Neural cell (in vitro differentiated cells): ENCODE measurements at regions not wholly inside any gene's neighbourhood (a gene's known extent, or its start where the extent isn't known, plus 50 kb on each side); places are given as distances from the start of the nearest gene placed in this dataset.
"Not testable (repeated sequence)": the region's sequence is repeated elsewhere in the genome, so short reads cannot be mapped to it uniquely, and the experiment has no call there.

Experiments used
- H2AFZ ChIP-seq: fragments of 200-600, 300-800 bp; sonication (generic), shearing (Covaris generic); 2 replicates; pipeline ENCODE4 v1.6.0; 2014; ENCODE audit warnings: low read depth, mild to moderate bottlenecking, antibody characterized with exemption, low read length, moderate library complexity
- H3F3A ChIP-seq: fragments of 200-600 bp; shearing (Covaris generic); 2 replicates; pipeline ENCODE4 v1.6.1; 2016; ENCODE audit warnings: mild to moderate bottlenecking, moderate library complexity, mixed read lengths, antibody characterized with exemption, low read length; ENCODE audit not compliant: insufficient read depth, poor library complexity, severe bottlenecking
- H3K27ac ChIP-seq: fragments of 200-600, 300-800 bp; sonication (generic), shearing (Covaris generic); 2 replicates; pipeline ENCODE4 v1.5.1; 2014; ENCODE audit warnings: mild to moderate bottlenecking, low read length, moderate library complexity
- H3K27me3 ChIP-seq: fragments of 300-800, 200-600 bp; sonication (generic), shearing (Covaris generic); 2 replicates; pipeline ENCODE4 v1.6.0; 2014; ENCODE audit warnings: mild to moderate bottlenecking, low read depth, low read length, moderate library complexity; ENCODE audit not compliant: insufficient read depth
- H3K36me3 ChIP-seq: fragments of 300-800, 200-600 bp; sonication (generic), shearing (Covaris generic); 2 replicates; pipeline ENCODE4 v1.5.1; 2014; ENCODE audit warnings: mild to moderate bottlenecking, antibody characterized with exemption, low read length, moderate library complexity; ENCODE audit not compliant: insufficient read depth
- H3K4me2 ChIP-seq: fragments of 300-800, 200-600 bp; sonication (generic), shearing (Covaris generic); 2 replicates; pipeline ENCODE4 v1.6.0; 2014; ENCODE audit warnings: mild to moderate bottlenecking, low read length
- H3K4me3 ChIP-seq: fragments of 300-800, 200-600 bp; sonication (generic), shearing (Covaris generic); 2 replicates; pipeline ENCODE4 v1.5.1; 2014; ENCODE audit warnings: mild to moderate bottlenecking, low read length, moderate library complexity
- H3K79me2 ChIP-seq: fragments of 200-600 bp; shearing (Covaris generic); replicated peaks from 2 replicates; pipeline ENCODE4 v1.6.0; 2014; ENCODE audit warnings: mild to moderate bottlenecking, low read length, moderate library complexity; ENCODE audit not compliant: insufficient read depth
- H3K9ac ChIP-seq: fragments of 300-800, 200-600 bp; sonication (generic), shearing (Covaris generic); 2 replicates; pipeline ENCODE4 v1.6.1; 2016; ENCODE audit warnings: mild to moderate bottlenecking, low read length, mixed read lengths
- H3K9me2 ChIP-seq: fragments of 200-600 bp; shearing (Covaris generic); 2 replicates; pipeline ENCODE4 v1.6.1; 2016; ENCODE audit warnings: mild to moderate bottlenecking, low read length, mixed read lengths; ENCODE audit not compliant: insufficient read depth
- H3K9me3 ChIP-seq: fragments of 200-600, 300-800 bp; sonication (generic), shearing (Covaris generic); 2 replicates; pipeline ENCODE4 v1.6.1; 2016; ENCODE audit warnings: mild to moderate bottlenecking, mixed run types, low read length, moderate library complexity, mixed read lengths
- H4K20me1 ChIP-seq: fragments of 200-600 bp; shearing (Covaris generic); 2 replicates; pipeline ENCODE4 v1.6.1; 2016; ENCODE audit warnings: mild to moderate bottlenecking, mixed run types; ENCODE audit not compliant: insufficient read depth
- EP300 ChIP-seq: fragments of 450-650 bp; conservative IDR thresholded peaks from 2 replicates; pipeline ENCODE4 v1.6.1; 2014; ENCODE audit warnings: antibody characterized with exemption, mild to moderate bottlenecking, moderate library complexity; ENCODE audit not compliant: poor library complexity, severe bottlenecking
- EZH2 ChIP-seq: fragments of 200-600, 300-800 bp; shearing (Covaris generic), sonication (generic); IDR thresholded peaks from 2 replicates; pipeline ENCODE4 v1.6.1; 2014; ENCODE audit warnings: antibody characterized with exemption, low read length, borderline replicate concordance, mild to moderate bottlenecking; ENCODE audit not compliant: insufficient read depth, poor library complexity, severe bottlenecking
- MXI1 ChIP-seq: fragments of 450-650 bp; conservative IDR thresholded peaks from 2 replicates; pipeline ENCODE4 v1.6.1; 2014; ENCODE audit warnings: antibody characterized with exemption, mild to moderate bottlenecking; ENCODE audit not compliant: poor library complexity, severe bottlenecking
- POLR2AphosphoS5 ChIP-seq: IDR thresholded peaks from 2 replicates; pipeline ENCODE4 v1.6.1; 2012
- RAD21 ChIP-seq: fragments of 450-650 bp; conservative IDR thresholded peaks from 2 replicates; pipeline ENCODE4 v1.6.1; 2014; ENCODE audit warnings: antibody characterized with exemption, mild to moderate bottlenecking, moderate library complexity
- SMC3 ChIP-seq: fragments of 450-650 bp; conservative IDR thresholded peaks from 2 replicates; pipeline ENCODE4 v1.6.1; 2014; ENCODE audit warnings: antibody characterized with exemption, mild to moderate bottlenecking, moderate library complexity; ENCODE audit not compliant: poor library complexity
- TAF1 ChIP-seq: IDR thresholded peaks from 2 replicates; pipeline ENCODE4 v1.6.1; 2012; ENCODE audit warnings: low read depth
- TF ChIP-seq, protein P1 (sequence below): fragments of 450-650 bp; IDR thresholded peaks from 2 replicates; pipeline ENCODE4 v1.5.1; 2014; ENCODE audit warnings: antibody characterized with exemption, mild to moderate bottlenecking, moderate library complexity; ENCODE audit not compliant: poor library complexity, severe bottlenecking
- TF ChIP-seq, protein P2 (sequence below): IDR thresholded peaks from 2 replicates; pipeline ENCODE4 v1.6.1; 2012; ENCODE audit warnings: borderline replicate concordance

DNA sequence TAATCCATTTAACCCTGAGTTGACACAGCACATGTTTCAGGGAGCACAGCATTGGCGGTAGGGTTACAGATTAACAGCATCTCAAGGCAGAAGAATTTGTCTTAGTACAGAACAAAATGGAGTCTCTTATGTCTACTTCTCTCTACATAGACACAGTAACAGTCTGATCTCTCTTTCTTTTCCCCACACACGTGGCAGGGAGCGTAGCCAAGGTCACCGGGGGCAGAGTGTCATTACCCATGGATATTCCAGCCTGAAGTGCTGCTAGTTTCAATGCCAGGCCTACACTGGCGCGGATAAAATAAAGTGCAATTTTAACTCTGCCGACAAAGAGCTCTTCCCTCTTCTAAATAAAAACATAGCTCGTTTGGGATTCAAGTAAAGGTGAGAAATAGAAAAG is 366.3 kb upstream of the SGCG start:
- not testable (repeated sequence) for H3K36me3 ChIP-seq, H3K9ac ChIP-seq, H3K9me3 ChIP-seq, H3F3A ChIP-seq, H4K20me1 ChIP-seq, H3K4me3 ChIP-seq, H3K4me2 ChIP-seq, H3K27me3 ChIP-seq, H3K27ac ChIP-seq, H3K9me2 ChIP-seq, H3K79me2 ChIP-seq, H2AFZ ChIP-seq

DNA sequence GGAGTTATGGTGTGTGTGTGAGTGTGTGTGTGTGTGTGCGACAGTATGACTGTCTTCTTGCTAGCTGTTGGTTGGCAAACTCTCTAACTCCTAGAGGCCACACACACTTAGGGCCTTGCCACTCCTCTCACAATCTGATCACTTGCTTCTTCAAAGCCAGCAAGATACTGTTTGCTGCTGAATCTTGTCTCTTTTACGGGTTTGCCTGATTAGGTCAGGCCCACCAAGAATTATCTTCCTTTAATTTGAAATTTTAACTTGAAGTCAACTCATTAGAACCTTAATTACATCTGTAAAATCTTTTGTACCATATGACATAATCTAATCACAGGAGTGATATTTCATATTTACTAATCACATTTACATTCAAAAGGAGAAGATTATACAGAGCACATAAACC is 359.2 kb upstream of the SGCG start:
- Histone ChIP-seq H3K27ac (no peak overlapping the region), H3F3A (no peaks in the 10 kb centered on the region), H3K27me3 (no peaks in the 10 kb centered on the region), H2AFZ (no peak overlapping the region), H3K36me3 (no peaks in the 10 kb centered on the region), H3K9me3 (no peaks in the 10 kb centered on the region), H3K79me2 (no peaks in the 10 kb centered on the region), H4K20me1 (no peaks in the 10 kb centered on the region), H3K9ac (no peak overlapping the region), H3K4me3 (no peak overlapping the region), H3K4me2 (no peak overlapping the region), H3K9me2 (no peaks in the 10 kb centered on the region)
- TF ChIP-seq, protein P1, sequence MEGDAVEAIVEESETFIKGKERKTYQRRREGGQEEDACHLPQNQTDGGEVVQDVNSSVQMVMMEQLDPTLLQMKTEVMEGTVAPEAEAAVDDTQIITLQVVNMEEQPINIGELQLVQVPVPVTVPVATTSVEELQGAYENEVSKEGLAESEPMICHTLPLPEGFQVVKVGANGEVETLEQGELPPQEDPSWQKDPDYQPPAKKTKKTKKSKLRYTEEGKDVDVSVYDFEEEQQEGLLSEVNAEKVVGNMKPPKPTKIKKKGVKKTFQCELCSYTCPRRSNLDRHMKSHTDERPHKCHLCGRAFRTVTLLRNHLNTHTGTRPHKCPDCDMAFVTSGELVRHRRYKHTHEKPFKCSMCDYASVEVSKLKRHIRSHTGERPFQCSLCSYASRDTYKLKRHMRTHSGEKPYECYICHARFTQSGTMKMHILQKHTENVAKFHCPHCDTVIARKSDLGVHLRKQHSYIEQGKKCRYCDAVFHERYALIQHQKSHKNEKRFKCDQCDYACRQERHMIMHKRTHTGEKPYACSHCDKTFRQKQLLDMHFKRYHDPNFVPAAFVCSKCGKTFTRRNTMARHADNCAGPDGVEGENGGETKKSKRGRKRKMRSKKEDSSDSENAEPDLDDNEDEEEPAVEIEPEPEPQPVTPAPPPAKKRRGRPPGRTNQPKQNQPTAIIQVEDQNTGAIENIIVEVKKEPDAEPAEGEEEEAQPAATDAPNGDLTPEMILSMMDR, result no peak
- TF ChIP-seq POLR2AphosphoS5 (no peak), TAF1 (no peak), EP300 (no peak), MXI1 (no peak), EZH2 (no peak), RAD21 (no peak)

DNA sequence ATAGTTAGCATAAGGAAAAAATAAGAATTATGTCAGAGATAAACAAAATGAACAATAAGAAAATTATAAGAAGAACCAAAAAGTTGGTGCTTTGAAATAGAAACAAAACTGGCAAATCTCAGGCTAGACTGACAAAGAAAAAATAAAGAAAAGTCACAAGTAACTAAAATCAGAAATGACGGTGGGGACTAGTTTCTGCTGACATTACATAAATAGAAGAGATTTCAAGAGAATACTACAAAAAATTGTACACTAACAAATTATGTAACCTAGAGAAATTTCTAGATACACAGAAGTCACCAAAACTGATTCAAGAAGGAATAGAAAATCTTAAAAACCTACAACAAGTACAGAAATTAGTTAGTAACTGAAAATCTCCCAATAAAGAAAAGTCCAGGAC is 355.6 kb upstream of the SGCG start:
- no peak overlapping the region for H3K4me2 ChIP-seq
- TF ChIP-seq SMC3, result no peak
- TF ChIP-seq EP300, result no peak
- no peak for TF ChIP-seq POLR2AphosphoS5
- TF ChIP-seq TAF1, result no peak
- TF ChIP-seq, protein P1, result no peak
- TF ChIP-seq EZH2, result no peak
- TF ChIP-seq, protein P2, sequence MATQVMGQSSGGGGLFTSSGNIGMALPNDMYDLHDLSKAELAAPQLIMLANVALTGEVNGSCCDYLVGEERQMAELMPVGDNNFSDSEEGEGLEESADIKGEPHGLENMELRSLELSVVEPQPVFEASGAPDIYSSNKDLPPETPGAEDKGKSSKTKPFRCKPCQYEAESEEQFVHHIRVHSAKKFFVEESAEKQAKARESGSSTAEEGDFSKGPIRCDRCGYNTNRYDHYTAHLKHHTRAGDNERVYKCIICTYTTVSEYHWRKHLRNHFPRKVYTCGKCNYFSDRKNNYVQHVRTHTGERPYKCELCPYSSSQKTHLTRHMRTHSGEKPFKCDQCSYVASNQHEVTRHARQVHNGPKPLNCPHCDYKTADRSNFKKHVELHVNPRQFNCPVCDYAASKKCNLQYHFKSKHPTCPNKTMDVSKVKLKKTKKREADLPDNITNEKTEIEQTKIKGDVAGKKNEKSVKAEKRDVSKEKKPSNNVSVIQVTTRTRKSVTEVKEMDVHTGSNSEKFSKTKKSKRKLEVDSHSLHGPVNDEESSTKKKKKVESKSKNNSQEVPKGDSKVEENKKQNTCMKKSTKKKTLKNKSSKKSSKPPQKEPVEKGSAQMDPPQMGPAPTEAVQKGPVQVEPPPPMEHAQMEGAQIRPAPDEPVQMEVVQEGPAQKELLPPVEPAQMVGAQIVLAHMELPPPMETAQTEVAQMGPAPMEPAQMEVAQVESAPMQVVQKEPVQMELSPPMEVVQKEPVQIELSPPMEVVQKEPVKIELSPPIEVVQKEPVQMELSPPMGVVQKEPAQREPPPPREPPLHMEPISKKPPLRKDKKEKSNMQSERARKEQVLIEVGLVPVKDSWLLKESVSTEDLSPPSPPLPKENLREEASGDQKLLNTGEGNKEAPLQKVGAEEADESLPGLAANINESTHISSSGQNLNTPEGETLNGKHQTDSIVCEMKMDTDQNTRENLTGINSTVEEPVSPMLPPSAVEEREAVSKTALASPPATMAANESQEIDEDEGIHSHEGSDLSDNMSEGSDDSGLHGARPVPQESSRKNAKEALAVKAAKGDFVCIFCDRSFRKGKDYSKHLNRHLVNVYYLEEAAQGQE, result no peak
- TF ChIP-seq RAD21, result no peak
- TF ChIP-seq MXI1, result no peak
- H3K36me3 ChIP-seq, result no peaks in the 10 kb centered on the region
- H3K4me3 ChIP-seq, result no peak overlapping the region
- no peak overlapping the region for H3K9ac ChIP-seq
- H3K27ac ChIP-seq, result no peak overlapping the region
- H3K27me3 ChIP-seq, result no peaks in the 10 kb centered on the region
- H3K9me3 ChIP-seq, result no peaks in the 10 kb centered on the region
- H3K9me2 ChIP-seq, result no peaks in the 10 kb centered on the region
- H3K79me2 ChIP-seq, result no peaks in the 10 kb centered on the region
- no peaks in the 10 kb centered on the region for H3F3A ChIP-seq
- H2AFZ ChIP-seq, result no peak overlapping the region
- no peaks in the 10 kb centered on the region for H4K20me1 ChIP-seq
